H1 (cell line): ENCODE measurements at regions not wholly inside any gene's neighbourhood (a gene's known extent, or its start where the extent isn't known, plus 50 kb on each side); places are given as distances from the start of the nearest gene placed in this dataset.

Experiments
- CTCF ChIA-PET: fragments of 300-600 bp; sonication (Branson Sonifier 250); formaldehyde crosslinking; loops from one replicate; lab custom pipeline; 2021; ENCODE audit not compliant: partially characterized antibody; lab: Charles Lee
- POLR2A ChIA-PET: fragments of 300-600 bp; sonication (Branson Sonifier 250); formaldehyde crosslinking; loops from one replicate; lab custom pipeline; 2021; ENCODE audit warnings: inconsistent platforms; ENCODE audit not compliant: partially characterized antibody; lab: Charles Lee
- DNase-seq, 2 experiments: peaks; one replicate each; pipeline versions ENCODE4 v3.0.0 to v3.0.0-alpha.2; 2010 to 2022; ENCODE audit warnings: low spot score in 2 of 2, low read depth in 1 of 2, mixed read lengths in 1 of 2
- FAIRE-seq: peaks from 2 replicates; lab custom pipeline; 2011; peaks lifted over from hg19 to GRCh38; lab: Jason Lieb, UNC
- H2AFZ ChIP-seq: 2 replicates; pipeline ENCODE4 v1.8.1; 2012; ENCODE audit warnings: low read length, inconsistent platforms
- H2AK5ac ChIP-seq: 2 replicates; pipeline ENCODE4 v1.6.1; 2013; ENCODE audit warnings: low read depth, low read length
- H2BK120ac ChIP-seq: replicated peaks from 2 replicates; pipeline ENCODE3; 2013; ENCODE audit warnings: low read depth, low read length, inconsistent platforms
- H2BK12ac ChIP-seq: 2 replicates; pipeline ENCODE4 v1.6.1; 2013; ENCODE audit warnings: low read depth, low read length
- H2BK15ac ChIP-seq: 2 replicates; pipeline ENCODE4 v1.6.1; 2013; ENCODE audit warnings: low read length
- H2BK20ac ChIP-seq: 2 replicates; pipeline ENCODE4 v1.6.1; 2013; ENCODE audit warnings: low read length
- H2BK5ac ChIP-seq: 2 replicates; pipeline ENCODE4 v1.6.1; 2013; ENCODE audit warnings: low read depth, low read length
- H3K14ac ChIP-seq: 2 replicates; pipeline ENCODE4 v1.6.1; 2013; ENCODE audit warnings: inconsistent platforms; ENCODE audit not compliant: insufficient read length
- H3K18ac ChIP-seq: 2 replicates; pipeline ENCODE4 v1.6.1; 2013; ENCODE audit warnings: low read length; ENCODE audit errors: extremely low read depth
- H3K23ac ChIP-seq: 2 replicates; pipeline ENCODE4 v1.6.1; 2013; ENCODE audit warnings: inconsistent platforms; ENCODE audit not compliant: insufficient read length
- H3K23me2 ChIP-seq: 2 replicates; pipeline ENCODE4 v1.6.1; 2013; ENCODE audit warnings: low read depth, low read length
- H3K27ac ChIP-seq: 2 replicates; pipeline ENCODE4 v1.6.1; 2011; ENCODE audit warnings: low read depth, low read length, inconsistent platforms
- H3K27me3 ChIP-seq, 4 experiments: replicated peaks in 1 of 4; 1 replicate in 1 of 4; 2 replicates in 3 of 4; pipeline versions ENCODE4 v1.6.1 to v1.8.1; 2011 to 2013; ENCODE audit warnings: low read length in 3 of 4, mild to moderate bottlenecking in 3 of 4, inconsistent platforms in 2 of 4, mixed read lengths in 2 of 4, moderate library complexity in 1 of 4; ENCODE audit not compliant: control insufficient read depth in 3 of 4, insufficient read depth in 3 of 4; ENCODE audit errors: extremely low read depth in 1 of 4
- H3K36me3 ChIP-seq, 4 experiments: 2 replicates each; pipeline versions ENCODE4 v1.6.1 to v1.8.1; 2011 to 2013; ENCODE audit warnings: mild to moderate bottlenecking in 4 of 4, low read length in 3 of 4, moderate library complexity in 2 of 4, control low read depth in 1 of 4, inconsistent platforms in 1 of 4; ENCODE audit not compliant: insufficient read depth in 4 of 4, control insufficient read depth in 2 of 4
- H3K4ac ChIP-seq: replicated peaks from 2 replicates; pipeline ENCODE3; 2013; ENCODE audit warnings: low read length, low read depth, mixed read lengths, inconsistent platforms; ENCODE audit not compliant: insufficient read length
- H3K4me1 ChIP-seq, 4 experiments: replicated peaks in 1 of 4; 1 replicate in 1 of 4; 2 replicates in 3 of 4; pipeline versions ENCODE4 v1.6.1 to v1.8.1; 2011 to 2013; ENCODE audit warnings: low read length in 3 of 4, inconsistent platforms in 2 of 4, mixed read lengths in 1 of 4; ENCODE audit not compliant: insufficient read depth in 4 of 4, control insufficient read depth in 3 of 4
- H3K4me2 ChIP-seq, 2 experiments: 2 replicates each; pipeline versions ENCODE4 v1.6.1 to v1.8.1; 2011 to 2013; ENCODE audit warnings: low read depth in 2 of 2, low read length in 2 of 2, control low read depth in 1 of 2, inconsistent platforms in 1 of 2, mild to moderate bottlenecking in 1 of 2; ENCODE audit not compliant: insufficient read depth in 1 of 2
- H3K4me3 ChIP-seq, 4 experiments: fragments of 200-600, 300-600 bp in 1 of 4; sonication (generic), shearing (Covaris generic), sonication (Bioruptor Twin) in 1 of 4; 2 replicates each; pipeline versions ENCODE4 v1.5.1 to v1.8.1; 2011 to 2016; ENCODE audit warnings: low read length in 4 of 4, low read depth in 3 of 4, control low read depth in 2 of 4, inconsistent platforms in 2 of 4, mild to moderate bottlenecking in 2 of 4, mixed read lengths in 1 of 4, moderate library complexity in 1 of 4; ENCODE audit not compliant: insufficient read depth in 2 of 4; ENCODE audit errors: extremely low read depth in 1 of 4
- H3K56ac ChIP-seq: replicated peaks from 2 replicates; pipeline ENCODE3; 2013; ENCODE audit warnings: low read depth, mild to moderate bottlenecking, mixed read lengths, low read length, inconsistent platforms; ENCODE audit not compliant: insufficient read length
- H3K79me1 ChIP-seq: 2 replicates; pipeline ENCODE4 v1.6.1; 2013; ENCODE audit warnings: low read depth, low read length, control low read depth
- H3K79me2 ChIP-seq, 2 experiments: 2 replicates each; pipeline versions ENCODE4 v1.6.1 to v1.8.1; 2012 to 2013; ENCODE audit warnings: low read length in 2 of 2, mild to moderate bottlenecking in 2 of 2, inconsistent platforms in 1 of 2; ENCODE audit not compliant: insufficient read depth in 2 of 2, control insufficient read depth in 1 of 2
- H3K9ac ChIP-seq, 4 experiments: replicated peaks in 1 of 4; 1 replicate in 1 of 4; 2 replicates in 3 of 4; pipeline versions ENCODE4 v1.6.1 to v1.8.1; 2011 to 2013; ENCODE audit warnings: low read depth in 3 of 4, low read length in 3 of 4, control low read depth in 2 of 4, mild to moderate bottlenecking in 2 of 4, moderate library complexity in 2 of 4, inconsistent platforms in 1 of 4; ENCODE audit errors: extremely low read depth in 1 of 4
- H3K9me3 ChIP-seq, 2 experiments: 2 replicates each; pipeline versions ENCODE4 v1.6.1 to v1.8.1; 2012 to 2013; ENCODE audit warnings: mild to moderate bottlenecking in 2 of 2, moderate library complexity in 2 of 2, control low read depth in 1 of 2, inconsistent platforms in 1 of 2, low read depth in 1 of 2, low read length in 1 of 2, mixed read lengths in 1 of 2; ENCODE audit not compliant: insufficient read depth in 2 of 2
- H4K20me1 ChIP-seq, 2 experiments: replicated peaks in 1 of 2; 2 replicates each; pipeline versions ENCODE3 to v1.8.1; 2011 to 2013; ENCODE audit warnings: inconsistent platforms in 2 of 2, low read length in 2 of 2, mild to moderate bottlenecking in 1 of 2; ENCODE audit not compliant: insufficient read depth in 2 of 2, control insufficient read depth in 1 of 2
- H4K5ac ChIP-seq: 2 replicates; pipeline ENCODE4 v1.6.1; 2013; ENCODE audit warnings: low read length, low read depth, mixed read lengths, inconsistent platforms; ENCODE audit not compliant: insufficient read length
- H4K8ac ChIP-seq: 2 replicates; pipeline ENCODE4 v1.8.0; 2013; ENCODE audit warnings: mild to moderate bottlenecking, moderate library complexity, low read length, inconsistent platforms; ENCODE audit not compliant: insufficient read depth; ENCODE audit errors: extremely low read depth
- H4K91ac ChIP-seq: replicated peaks from 2 replicates; pipeline ENCODE3; 2013; ENCODE audit warnings: low read length, mixed read lengths, inconsistent platforms; ENCODE audit not compliant: insufficient read length
- EGR1 ChIP-seq: IDR thresholded peaks from 2 replicates; pipeline ENCODE4 v1.6.1; 2011; ENCODE audit warnings: low read depth, low read length, borderline replicate concordance
- SIRT6 ChIP-seq: IDR thresholded peaks from one replicate; pipeline ENCODE4 v1.7.1; 2012; ENCODE audit warnings: low read length, inconsistent platforms
- YY1 ChIP-seq: IDR thresholded peaks from 2 replicates; pipeline ENCODE4 v1.6.1; 2011; ENCODE audit warnings: low read depth, mild to moderate bottlenecking, low read length

- CTCF ChIA-PET: interaction anchor here (1.0 kb wide), 1 partner anchor 404 kb away, joined by 3 read pairs; no protein-coding TSS in a partner anchor
- Histone ChIP-seq H2BK15ac (no peak overlapping the region), H3K36me3 (no peaks in the 10 kb centered on the region), H3K27ac (no peak overlapping the region), H2BK20ac (no peak overlapping the region), H4K91ac (no peak overlapping the region), H3K4me2 (no peak overlapping the region), H3K4ac (no peak overlapping the region), H3K23ac (no peak overlapping the region), H4K8ac (no peak overlapping the region), H3K14ac (no peak overlapping the region), H4K20me1 (no peaks in the 10 kb centered on the region), H4K5ac (no peak overlapping the region), H3K18ac (no peak overlapping the region), H3K9me3 (peaks cover 5 to 21% of the 10 kb centered on the region in 2 experiments; a peak in 3 of 4 replicates), H2AK5ac (no peak overlapping the region), H3K79me1 (no peaks in the 10 kb centered on the region), H3K56ac (no peak overlapping the region), H2BK120ac (no peak overlapping the region), H3K79me2 (no peaks in the 10 kb centered on the region), H2BK5ac (no peak overlapping the region), H3K4me3 (no peak overlapping the region), H2AFZ (no peak overlapping the region), H3K23me2 (no peaks in the 10 kb centered on the region; the same call in 1 of the 2 replicates), H3K9ac (no peak overlapping the region), H3K4me1 (no peaks in the 10 kb centered on the region), H2BK12ac (no peak overlapping the region), H3K27me3 (peaks cover 0 to 2% (median 0%) of the 10 kb centered on the region in 4 experiments; a peak in 1 of 7 replicates)
- no peak for DNase-seq
- POLR2A ChIA-PET: no interaction called here
- no peak for FAIRE-seq
- TF ChIP-seq YY1: no peak
- TF ChIP-seq EGR1: no peak
- TF ChIP-seq SIRT6: no peak
Observed at GRCh38 chr2:186384226-186384625, 101.8 kb upstream of the ZC3H15 start.
